ENCODE measurements at regions not wholly inside any gene's neighbourhood (a gene's known extent, or its start where the extent isn't known, plus 50 kb on each side); places are given as distances from the start of the nearest gene placed in this dataset.

DNA sequence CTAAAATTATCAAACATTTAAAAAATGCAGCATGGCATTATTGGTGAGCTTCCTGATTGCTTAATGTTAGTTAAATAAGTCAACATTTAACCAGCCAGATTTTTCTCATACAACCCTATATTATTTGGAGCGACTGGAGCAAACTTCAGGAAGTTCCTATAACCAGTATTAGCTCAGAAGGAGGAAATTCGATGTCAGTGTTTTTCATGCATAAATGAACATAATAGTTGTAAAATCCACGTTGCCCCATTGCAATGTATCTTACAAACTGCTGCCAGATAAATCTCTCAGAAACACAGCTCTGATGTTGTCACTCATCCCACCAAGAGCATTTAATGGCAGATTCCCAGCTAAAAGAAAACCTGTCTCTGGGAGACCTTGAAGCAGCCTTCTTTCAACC lies 278.5 kb downstream of the CASP12 start:
- TF ChIP-seq, protein P1, sequence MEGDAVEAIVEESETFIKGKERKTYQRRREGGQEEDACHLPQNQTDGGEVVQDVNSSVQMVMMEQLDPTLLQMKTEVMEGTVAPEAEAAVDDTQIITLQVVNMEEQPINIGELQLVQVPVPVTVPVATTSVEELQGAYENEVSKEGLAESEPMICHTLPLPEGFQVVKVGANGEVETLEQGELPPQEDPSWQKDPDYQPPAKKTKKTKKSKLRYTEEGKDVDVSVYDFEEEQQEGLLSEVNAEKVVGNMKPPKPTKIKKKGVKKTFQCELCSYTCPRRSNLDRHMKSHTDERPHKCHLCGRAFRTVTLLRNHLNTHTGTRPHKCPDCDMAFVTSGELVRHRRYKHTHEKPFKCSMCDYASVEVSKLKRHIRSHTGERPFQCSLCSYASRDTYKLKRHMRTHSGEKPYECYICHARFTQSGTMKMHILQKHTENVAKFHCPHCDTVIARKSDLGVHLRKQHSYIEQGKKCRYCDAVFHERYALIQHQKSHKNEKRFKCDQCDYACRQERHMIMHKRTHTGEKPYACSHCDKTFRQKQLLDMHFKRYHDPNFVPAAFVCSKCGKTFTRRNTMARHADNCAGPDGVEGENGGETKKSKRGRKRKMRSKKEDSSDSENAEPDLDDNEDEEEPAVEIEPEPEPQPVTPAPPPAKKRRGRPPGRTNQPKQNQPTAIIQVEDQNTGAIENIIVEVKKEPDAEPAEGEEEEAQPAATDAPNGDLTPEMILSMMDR (optimal IDR thresholded peaks at IDR 0.05 in 1 of 3, IDR thresholded peaks at IDR 0.05 in 1 of 3, conservative IDR thresholded peaks at IDR 0.05 in 1 of 3; ENCODE audit: extremely low read depth in 1 of 3, insufficient read depth in 2 of 3, low read length in 3 of 3) = no peak
- TF ChIP-seq EZH2 (IDR thresholded peaks at IDR 0.05; ENCODE audit: low read length) = no peak
- dilution Hi-C loops (cut with MboI; ENCODE audit: extremely low pct_ligation_motif_present, low sequenced_read_pairs) = no loop called here
- Histone ChIP-seq H3K4me3 (ENCODE audit: control insufficient read depth in 2 of 3, extremely low read depth in 1 of 3, insufficient read depth in 2 of 3, low read depth in 1 of 3, low read length in 3 of 3) (no peak overlapping the region), H3K4me1 (ENCODE audit: control insufficient read depth, extremely low read depth, insufficient read depth, low read length) (peaks cover 5% of the 10 kb centered on the region), H3K79me2 (ENCODE audit: control insufficient read depth, insufficient read depth, low read length) (no peaks in the 10 kb centered on the region), H3K9ac (ENCODE audit: control insufficient read depth, extremely low read depth, insufficient read depth, low read length) (no peak overlapping the region), H4K20me1 (ENCODE audit: control insufficient read depth, extremely low read depth, insufficient read depth, low read length) (no peaks in the 10 kb centered on the region), H3K4me2 (ENCODE audit: control insufficient read depth, extremely low read depth, insufficient read depth, low read depth, low read length) (no peak overlapping the region), H2AFZ (ENCODE audit: control insufficient read depth, low read length) (no peak overlapping the region), H3K27ac (ENCODE audit: control insufficient read depth, insufficient read depth, low read length) (no peak overlapping the region), H3K9me3 (ENCODE audit: control insufficient read depth, low read depth, low read length) (no peaks in the 10 kb centered on the region), H3K36me3 (ENCODE audit: control insufficient read depth in 2 of 2, extremely low read depth in 1 of 2, insufficient read depth in 2 of 2, low read length in 2 of 2) (no peaks in the 10 kb centered on the region), H3K9me1 (ENCODE audit: control insufficient read depth, extremely low read depth, insufficient read depth, low read length) (no peaks in the 10 kb centered on the region), H3K27me3 (ENCODE audit: control insufficient read depth, extremely low read depth, insufficient read depth, low read length) (no peaks in the 10 kb centered on the region)
- no peak for FAIRE-seq
- no peak for DNase-seq (ENCODE audit: low read depth, low spot score)

DNA sequence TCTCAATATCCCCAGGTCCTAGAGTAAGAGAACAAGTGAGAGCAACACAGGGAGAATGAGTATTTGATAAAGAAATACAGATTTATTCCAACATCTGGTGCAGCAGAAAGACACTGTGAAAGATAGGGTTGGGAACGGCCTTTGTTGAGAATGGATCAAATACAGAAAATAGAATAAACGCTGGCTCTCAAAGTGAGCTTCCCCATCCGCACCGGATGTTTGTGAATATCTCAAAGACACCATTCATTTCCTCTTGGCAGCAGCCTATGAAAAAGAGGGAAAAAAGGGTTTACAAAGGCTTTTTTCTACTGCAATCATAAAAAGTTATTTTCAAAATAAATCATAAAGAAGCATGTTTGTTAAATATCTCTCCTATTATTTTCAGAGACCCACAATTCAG lies 279.3 kb downstream of the CASP12 start:
- Histone ChIP-seq H3K4me2 (ENCODE audit: control insufficient read depth, extremely low read depth, insufficient read depth, low read depth, low read length) (no peak overlapping the region), H3K79me2 (ENCODE audit: control insufficient read depth, insufficient read depth, low read length) (no peaks in the 10 kb centered on the region), H2AFZ (ENCODE audit: control insufficient read depth, low read length) (no peak overlapping the region), H3K4me3 (ENCODE audit: control insufficient read depth in 2 of 3, extremely low read depth in 1 of 3, insufficient read depth in 2 of 3, low read depth in 1 of 3, low read length in 3 of 3) (no peak overlapping the region), H4K20me1 (ENCODE audit: control insufficient read depth, extremely low read depth, insufficient read depth, low read length) (no peaks in the 10 kb centered on the region), H3K27me3 (ENCODE audit: control insufficient read depth, extremely low read depth, insufficient read depth, low read length) (no peaks in the 10 kb centered on the region), H3K9me1 (ENCODE audit: control insufficient read depth, extremely low read depth, insufficient read depth, low read length) (no peaks in the 10 kb centered on the region), H3K36me3 (ENCODE audit: control insufficient read depth in 2 of 2, extremely low read depth in 1 of 2, insufficient read depth in 2 of 2, low read length in 2 of 2) (no peaks in the 10 kb centered on the region), H3K9ac (ENCODE audit: control insufficient read depth, extremely low read depth, insufficient read depth, low read length) (no peak overlapping the region), H3K27ac (ENCODE audit: control insufficient read depth, insufficient read depth, low read length) (no peak overlapping the region), H3K4me1 (ENCODE audit: control insufficient read depth, extremely low read depth, insufficient read depth, low read length) (peaks cover 5% of the 10 kb centered on the region), H3K9me3 (ENCODE audit: control insufficient read depth, low read depth, low read length) (no peaks in the 10 kb centered on the region)
- dilution Hi-C loops (cut with MboI; ENCODE audit: extremely low pct_ligation_motif_present, low sequenced_read_pairs) = no loop called here
- DNase-seq (ENCODE audit: low read depth, low spot score) (no peak), FAIRE-seq (no peak)
- TF ChIP-seq, protein P1 (optimal IDR thresholded peaks at IDR 0.05 in 1 of 3, IDR thresholded peaks at IDR 0.05 in 1 of 3, conservative IDR thresholded peaks at IDR 0.05 in 1 of 3; ENCODE audit: extremely low read depth in 1 of 3, insufficient read depth in 2 of 3, low read length in 3 of 3) = no peak
- no peak for TF ChIP-seq EZH2 (IDR thresholded peaks at IDR 0.05; ENCODE audit: low read length)
